Kidney (tissue), 13 donors: ENCODE measurements at regions not wholly inside any gene's neighbourhood (a gene's known extent, or its start where the extent isn't known, plus 50 kb on each side); places are given as distances from the start of the nearest gene placed in this dataset.
"Not testable (repeated sequence)": the region's sequence is repeated elsewhere in the genome, so short reads cannot be mapped to it uniquely, and the experiment has no call there.

ENCODE experiments used
- DNase-seq, 5 donors: peaks; one replicate each; pipeline ENCODE4 v3.0.0-alpha.2; 2013 to 2020
- FAIRE-seq: peaks from 2 replicates; lab custom pipeline; 2012; peaks lifted over from hg19 to GRCh38; lab: Jason Lieb, UNC
- H3K27ac ChIP-seq, 2 donors: one replicate each; pipeline ENCODE4 v1.7.0; 2013; ENCODE audit warnings: low read depth in 2 of 2, low read length in 2 of 2, inconsistent platforms in 1 of 2
- H3K27me3 ChIP-seq: one replicate; pipeline ENCODE4 v1.7.1; 2013; ENCODE audit warnings: low read length, inconsistent platforms; ENCODE audit not compliant: control insufficient read depth, insufficient read depth
- H3K36me3 ChIP-seq, 3 donors: one replicate each; pipeline versions ENCODE4 v1.7.0 to v1.7.1; 2013; ENCODE audit warnings: low read length in 3 of 3, control low read depth in 1 of 3, inconsistent platforms in 1 of 3; ENCODE audit not compliant: insufficient read depth in 3 of 3, control insufficient read depth in 2 of 3
- H3K4me1 ChIP-seq, 3 donors: one replicate each; pipeline versions ENCODE4 v1.7.0 to v1.7.1; 2013; ENCODE audit warnings: low read length in 3 of 3, inconsistent platforms in 1 of 3, low read depth in 1 of 3; ENCODE audit not compliant: control insufficient read depth in 2 of 3, insufficient read depth in 2 of 3
- H3K4me3 ChIP-seq, 3 donors: one replicate each; pipeline versions ENCODE4 v1.7.0 to v1.8.1; 2013; ENCODE audit warnings: low read length in 3 of 3, control low read depth in 1 of 3, inconsistent platforms in 1 of 3
- H3K9ac ChIP-seq, 3 donors: one replicate each; pipeline versions ENCODE4 v1.7.0 to v1.7.1; 2013; ENCODE audit warnings: low read length in 3 of 3, control low read depth in 1 of 3, inconsistent platforms in 1 of 3
- H3K9me3 ChIP-seq, 3 donors: one replicate each; pipeline versions ENCODE4 v1.7.0 to v1.7.1; 2013; ENCODE audit warnings: low read length in 3 of 3, control low read depth in 1 of 3, inconsistent platforms in 1 of 3; ENCODE audit not compliant: control insufficient read depth in 2 of 3, insufficient read depth in 1 of 3
- intact Hi-C: fragments of 100-400 bp; cut with DNase I; formaldehyde crosslinking; loops from one replicate; pipeline ENCODE4 v1.11.1; 2022
- TF ChIP-seq, protein P1 (sequence below): IDR thresholded peaks from 3 replicates; pipeline ENCODE4 v1.5.1; 2012; ENCODE audit warnings: mild to moderate bottlenecking, moderate library complexity, borderline replicate concordance; ENCODE audit not compliant: insufficient read depth; ENCODE audit errors: extremely low read depth
- donor health status: control.
- donor health status: control.
- donor health status: control.
- donor health status: control.
- donor health status: control.
- donor health status: DM: yes; HTN: yes; CAD: no.
- donor health status: Normal renal cell carcinoma (clear cell type).

DNA sequence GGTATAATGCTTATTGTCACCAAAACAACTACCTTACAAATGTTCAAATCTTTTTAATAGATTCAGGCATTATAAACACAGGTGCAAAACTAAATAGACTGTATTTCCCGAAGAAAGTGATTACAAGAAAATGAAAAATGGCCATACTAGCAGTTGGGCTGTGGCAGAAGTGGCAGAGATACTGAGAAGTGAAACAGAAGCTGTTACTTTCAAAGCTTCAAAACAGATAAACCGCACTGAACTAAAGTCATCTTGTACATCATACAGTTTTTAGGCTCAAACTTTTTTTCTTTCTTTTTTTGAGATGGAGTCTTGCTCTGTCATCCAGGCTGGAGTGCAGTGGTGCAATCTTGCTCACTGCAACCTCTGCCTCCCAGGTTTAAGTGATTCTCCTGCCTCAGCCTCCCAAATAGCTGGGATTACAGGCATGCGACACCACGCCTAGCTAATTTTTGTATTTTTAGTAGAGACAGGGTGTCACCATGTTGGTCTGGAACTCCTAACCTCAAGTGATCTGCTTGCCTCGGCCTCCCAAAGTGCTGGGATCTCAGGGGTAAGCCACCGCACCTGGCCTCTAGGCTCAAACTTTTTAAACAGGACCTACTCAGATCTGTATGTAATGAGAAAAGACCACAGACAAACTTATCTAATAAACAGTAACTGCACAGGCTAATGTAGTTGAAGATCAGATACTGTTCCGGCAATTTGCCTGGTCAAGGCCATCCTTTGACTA lies 77.9 kb upstream of the SATB2 start:
- TF ChIP-seq, protein P1, sequence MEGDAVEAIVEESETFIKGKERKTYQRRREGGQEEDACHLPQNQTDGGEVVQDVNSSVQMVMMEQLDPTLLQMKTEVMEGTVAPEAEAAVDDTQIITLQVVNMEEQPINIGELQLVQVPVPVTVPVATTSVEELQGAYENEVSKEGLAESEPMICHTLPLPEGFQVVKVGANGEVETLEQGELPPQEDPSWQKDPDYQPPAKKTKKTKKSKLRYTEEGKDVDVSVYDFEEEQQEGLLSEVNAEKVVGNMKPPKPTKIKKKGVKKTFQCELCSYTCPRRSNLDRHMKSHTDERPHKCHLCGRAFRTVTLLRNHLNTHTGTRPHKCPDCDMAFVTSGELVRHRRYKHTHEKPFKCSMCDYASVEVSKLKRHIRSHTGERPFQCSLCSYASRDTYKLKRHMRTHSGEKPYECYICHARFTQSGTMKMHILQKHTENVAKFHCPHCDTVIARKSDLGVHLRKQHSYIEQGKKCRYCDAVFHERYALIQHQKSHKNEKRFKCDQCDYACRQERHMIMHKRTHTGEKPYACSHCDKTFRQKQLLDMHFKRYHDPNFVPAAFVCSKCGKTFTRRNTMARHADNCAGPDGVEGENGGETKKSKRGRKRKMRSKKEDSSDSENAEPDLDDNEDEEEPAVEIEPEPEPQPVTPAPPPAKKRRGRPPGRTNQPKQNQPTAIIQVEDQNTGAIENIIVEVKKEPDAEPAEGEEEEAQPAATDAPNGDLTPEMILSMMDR: no peak
- Histone ChIP-seq H3K27ac (no peak overlapping the region), H3K4me3 (no peak overlapping the region), H3K36me3 (no peaks in the 10 kb centered on the region), H3K9me3 (no peaks in the 10 kb centered on the region), H3K27me3 (no peaks in the 10 kb centered on the region), H3K4me1 (no peaks in the 10 kb centered on the region), H3K9ac (no peak overlapping the region)
- intact Hi-C loops: no loop called here
- DNase-seq (no peak), FAIRE-seq (no peak)

DNA sequence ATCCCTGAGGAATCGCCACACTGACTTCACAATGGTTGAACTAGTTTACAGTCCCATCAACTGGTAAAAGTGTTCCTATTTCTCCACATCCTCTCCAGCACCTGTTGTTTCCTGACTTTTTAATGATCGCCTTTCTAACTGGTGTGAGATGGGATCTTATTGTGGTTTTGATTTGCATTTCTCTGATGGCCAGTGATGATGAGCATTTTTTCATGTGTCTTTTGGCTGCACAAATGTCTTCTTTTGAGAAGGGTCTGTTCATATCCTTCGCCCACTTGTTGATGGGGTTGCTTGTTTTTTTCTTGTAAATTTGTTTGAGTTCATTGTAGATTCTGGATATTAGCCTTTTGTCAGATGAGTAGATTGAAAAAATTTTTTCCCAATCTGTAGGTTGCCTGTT lies 76.1 kb upstream of the SATB2 start:
- H3K4me3 ChIP-seq, H3K4me1 ChIP-seq, intact Hi-C loops, H3K9me3 ChIP-seq, DNase-seq, H3K27ac ChIP-seq, H3K27me3 ChIP-seq, H3K9ac ChIP-seq, FAIRE-seq, H3K36me3 ChIP-seq: not testable (repeated sequence)

DNA sequence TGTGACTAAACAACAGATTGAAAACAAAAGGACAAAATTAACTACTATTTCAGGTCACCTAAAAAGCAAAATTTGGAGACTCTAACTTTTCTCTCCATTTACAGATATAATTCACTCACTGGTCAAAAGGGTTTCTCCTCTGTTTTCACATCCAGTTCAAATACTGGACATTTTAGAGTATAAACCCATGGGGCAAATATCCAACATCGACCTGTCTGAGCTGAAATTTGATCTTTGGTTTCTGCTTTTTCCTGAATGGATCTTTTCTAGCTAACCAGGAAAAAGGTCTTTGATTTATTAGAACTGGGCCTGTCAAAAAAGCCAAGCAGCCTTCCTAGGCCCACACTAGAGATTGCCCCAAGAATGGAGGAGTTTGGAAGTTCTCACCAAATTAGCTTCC lies 69.3 kb upstream of the SATB2 start:
- DNase-seq (no peak), FAIRE-seq (no peak)
- no peak overlapping the region for H3K27ac ChIP-seq
- no peaks in the 10 kb centered on the region for H3K4me1 ChIP-seq
- no peak overlapping the region for H3K9ac ChIP-seq
- H3K36me3 ChIP-seq: no peaks in the 10 kb centered on the region
- no peak overlapping the region for H3K4me3 ChIP-seq
- no peaks in the 10 kb centered on the region for H3K27me3 ChIP-seq
- intact Hi-C loops: no loop called here
- TF ChIP-seq, protein P1: no peak
- no peaks in the 10 kb centered on the region for H3K9me3 ChIP-seq

DNA sequence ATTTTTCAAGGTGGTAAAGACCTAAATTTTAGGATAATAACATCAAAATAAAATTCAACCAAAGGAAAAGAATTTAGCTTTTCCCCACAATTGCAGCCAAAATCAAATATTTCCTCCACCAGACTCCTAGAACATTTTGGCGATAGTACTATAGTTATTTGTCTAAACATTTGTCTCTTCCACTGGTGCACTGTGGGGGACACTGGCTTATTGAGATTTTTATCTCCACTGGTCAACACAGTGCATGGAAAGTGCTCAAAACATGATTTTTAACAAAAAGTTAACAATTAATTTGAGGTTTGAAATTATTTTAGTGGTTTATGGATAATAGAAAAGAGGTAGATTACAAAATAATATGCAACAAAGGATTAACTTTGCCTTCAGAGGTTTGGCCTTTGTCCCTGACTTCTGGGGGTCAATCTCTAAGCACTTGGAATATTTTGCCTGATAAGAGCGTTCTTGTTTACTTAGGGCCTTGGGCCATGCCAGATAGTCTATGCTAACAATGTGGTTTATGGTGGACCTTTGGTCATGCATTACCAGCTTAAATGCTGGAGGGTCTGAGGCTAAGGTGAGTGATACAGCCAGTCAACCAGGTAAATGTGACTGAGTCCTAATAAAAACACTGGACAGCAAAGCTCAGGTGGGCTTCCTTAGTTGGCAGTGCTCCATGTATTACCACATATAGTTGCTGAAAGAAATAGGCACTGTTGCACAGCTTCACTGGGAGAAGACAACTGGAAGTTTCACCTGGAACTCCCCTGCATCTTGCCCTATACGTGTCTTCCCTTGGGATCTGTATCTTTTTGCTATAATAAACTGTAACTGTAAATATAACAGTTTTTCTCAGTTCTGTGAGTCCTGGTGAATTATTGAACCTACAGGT lies 67.2 kb upstream of the SATB2 start:
- Histone ChIP-seq H3K36me3 (no peaks in the 10 kb centered on the region), H3K4me1 (no peaks in the 10 kb centered on the region), H3K4me3 (no peak overlapping the region), H3K9ac (no peak overlapping the region), H3K27ac (no peak overlapping the region), H3K27me3 (no peaks in the 10 kb centered on the region), H3K9me3 (no peaks in the 10 kb centered on the region)
- FAIRE-seq (no peak), DNase-seq (no peak)
- intact Hi-C loops: no loop called here
- TF ChIP-seq, protein P1: no peak
